Mucosa of stomach (tissue), 1 donor: ENCODE measurements at regions not wholly inside any gene's neighbourhood (a gene's known extent, or its start where the extent isn't known, plus 50 kb on each side); places are given as distances from the start of the nearest gene placed in this dataset.

Experiments
- H3K27me3 ChIP-seq: one replicate; pipeline ENCODE4 v1.7.0; 2013; ENCODE audit warnings: mild to moderate bottlenecking, low read length; ENCODE audit not compliant: control insufficient read depth, insufficient read depth
- H3K36me3 ChIP-seq: one replicate; pipeline ENCODE4 v1.7.0; 2013; ENCODE audit warnings: low read length; ENCODE audit not compliant: control insufficient read depth, insufficient read depth
- H3K4me1 ChIP-seq: one replicate; pipeline ENCODE4 v1.7.0; 2013; ENCODE audit warnings: mild to moderate bottlenecking, low read length; ENCODE audit not compliant: control insufficient read depth, insufficient read depth
- H3K4me3 ChIP-seq: one replicate; pipeline ENCODE4 v1.7.0; 2013; ENCODE audit warnings: low read length
- H3K9ac ChIP-seq: one replicate; pipeline ENCODE4 v1.7.0; 2013; ENCODE audit warnings: mild to moderate bottlenecking, low read length, moderate library complexity
- H3K9me3 ChIP-seq: one replicate; pipeline ENCODE4 v1.7.0; 2013; ENCODE audit warnings: mild to moderate bottlenecking, low read length, moderate library complexity; ENCODE audit not compliant: control insufficient read depth
- donor health status: Pancreatic carcinoma.

DNA sequence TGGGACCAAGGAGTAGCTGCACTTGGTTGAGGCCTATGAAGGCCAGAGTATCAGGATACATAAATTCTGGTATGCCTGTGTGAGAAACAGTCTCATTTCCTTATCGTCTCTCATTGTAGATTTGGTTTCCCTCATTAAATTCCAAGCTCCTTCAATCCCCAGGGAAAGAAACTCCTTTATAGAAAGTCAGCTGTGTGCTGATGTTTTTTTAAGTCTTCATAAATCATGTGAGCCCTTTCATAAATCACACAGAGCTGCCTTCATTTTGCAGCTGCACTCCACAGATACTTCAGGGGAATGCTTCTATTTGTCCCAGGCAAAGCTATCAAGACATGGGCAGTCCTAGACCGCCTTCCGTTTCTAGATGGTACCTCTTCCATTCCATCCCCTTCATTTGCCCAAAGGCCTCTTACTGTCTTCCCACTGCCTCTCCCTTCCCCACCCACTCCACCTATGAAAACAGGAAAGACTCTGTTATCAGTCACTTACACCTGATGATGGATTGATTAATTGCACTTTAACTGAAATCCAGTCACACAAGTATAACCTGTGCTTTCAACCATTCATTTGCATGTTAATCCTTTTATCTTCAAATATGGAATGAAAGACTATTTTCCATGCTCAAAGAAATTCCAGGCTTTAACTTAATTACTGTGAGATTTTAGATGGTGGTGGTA is 290.2 kb downstream of the C7orf25 start:
- Histone ChIP-seq H3K27me3 (no peaks in the 10 kb centered on the region), H3K9ac (no peak overlapping the region), H3K4me3 (no peak overlapping the region), H3K9me3 (no peaks in the 10 kb centered on the region), H3K4me1 (no peaks in the 10 kb centered on the region), H3K36me3 (no peaks in the 10 kb centered on the region)

DNA sequence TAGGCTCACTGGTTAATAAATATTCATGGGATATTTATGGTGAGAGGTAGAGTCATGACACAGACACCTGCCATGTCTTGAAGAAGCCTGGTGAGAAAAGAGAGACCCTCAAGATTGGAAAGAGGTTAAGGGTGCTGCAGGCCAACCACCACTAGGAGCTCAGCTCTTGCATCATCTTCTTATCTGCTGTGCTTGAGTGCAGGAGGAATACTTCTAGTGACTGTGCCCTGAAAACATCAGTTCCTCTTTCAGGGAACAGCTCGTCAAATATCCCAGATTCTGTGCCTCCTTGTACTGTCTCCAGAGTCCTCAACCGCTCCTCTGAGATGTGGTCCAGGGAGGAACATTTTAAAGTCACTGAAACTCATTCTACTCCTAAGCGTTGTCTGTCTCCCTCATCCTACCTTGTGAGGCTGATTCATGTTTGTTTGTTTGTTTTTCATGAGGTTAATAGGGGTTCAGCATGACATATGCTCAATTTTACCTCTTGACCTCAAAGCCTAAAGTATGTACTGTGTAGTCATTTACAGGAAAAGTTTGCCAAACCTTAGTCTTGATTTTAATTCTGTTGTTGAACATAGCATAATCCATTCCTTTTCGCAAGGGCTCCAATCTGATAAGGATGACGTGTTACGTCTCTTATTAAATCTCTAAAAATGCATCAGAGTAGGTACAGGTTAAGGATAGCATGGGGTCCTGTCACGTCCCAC is 293.1 kb downstream of the C7orf25 start:
- no peaks in the 10 kb centered on the region for H3K36me3 ChIP-seq

DNA sequence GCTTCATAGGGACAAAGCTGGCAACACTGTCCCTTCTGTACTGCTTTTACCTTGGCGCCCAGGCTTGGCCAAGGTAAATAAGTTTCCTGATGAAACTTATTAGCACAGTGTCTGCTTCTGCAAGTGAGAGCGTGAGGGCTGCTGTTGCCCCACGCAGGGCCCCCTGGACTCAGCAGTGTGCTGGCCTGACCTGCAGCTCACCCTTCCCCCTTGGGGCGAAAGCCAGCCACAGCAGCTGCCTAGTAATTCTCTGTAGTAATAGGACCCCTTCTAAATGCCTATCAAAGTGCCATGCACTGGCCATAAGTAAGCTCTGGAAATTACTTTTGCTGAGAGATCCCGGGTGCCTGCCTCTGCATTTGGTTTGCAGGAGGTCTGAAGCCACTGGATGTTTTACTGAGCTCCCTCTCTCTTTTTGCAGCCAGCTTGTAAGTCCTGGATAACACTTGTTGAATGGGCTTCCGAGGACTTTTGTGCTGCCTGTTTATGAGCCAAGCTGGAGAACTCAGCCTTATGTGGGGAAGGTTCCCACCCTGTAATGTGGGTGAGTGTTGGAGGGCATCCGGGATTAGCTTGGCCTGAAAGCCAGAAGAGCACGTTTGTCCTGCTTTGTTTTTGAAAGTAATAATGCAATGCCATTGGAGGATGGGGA is 293.9 kb downstream of the C7orf25 start:
- H3K9me3 ChIP-seq: no peaks in the 10 kb centered on the region
- H3K27me3 ChIP-seq: no peaks in the 10 kb centered on the region
- no peak overlapping the region for H3K4me3 ChIP-seq
- H3K9ac ChIP-seq: no peak overlapping the region
- no peaks in the 10 kb centered on the region for H3K4me1 ChIP-seq
- no peaks in the 10 kb centered on the region for H3K36me3 ChIP-seq

More for the DNA sequence above, 293.1 kb downstream of the C7orf25 start:
- Histone ChIP-seq H3K27me3 (no peaks in the 10 kb centered on the region), H3K4me3 (no peak overlapping the region), H3K9me3 (no peaks in the 10 kb centered on the region), H3K9ac (no peak overlapping the region), H3K4me1 (no peaks in the 10 kb centered on the region)

DNA sequence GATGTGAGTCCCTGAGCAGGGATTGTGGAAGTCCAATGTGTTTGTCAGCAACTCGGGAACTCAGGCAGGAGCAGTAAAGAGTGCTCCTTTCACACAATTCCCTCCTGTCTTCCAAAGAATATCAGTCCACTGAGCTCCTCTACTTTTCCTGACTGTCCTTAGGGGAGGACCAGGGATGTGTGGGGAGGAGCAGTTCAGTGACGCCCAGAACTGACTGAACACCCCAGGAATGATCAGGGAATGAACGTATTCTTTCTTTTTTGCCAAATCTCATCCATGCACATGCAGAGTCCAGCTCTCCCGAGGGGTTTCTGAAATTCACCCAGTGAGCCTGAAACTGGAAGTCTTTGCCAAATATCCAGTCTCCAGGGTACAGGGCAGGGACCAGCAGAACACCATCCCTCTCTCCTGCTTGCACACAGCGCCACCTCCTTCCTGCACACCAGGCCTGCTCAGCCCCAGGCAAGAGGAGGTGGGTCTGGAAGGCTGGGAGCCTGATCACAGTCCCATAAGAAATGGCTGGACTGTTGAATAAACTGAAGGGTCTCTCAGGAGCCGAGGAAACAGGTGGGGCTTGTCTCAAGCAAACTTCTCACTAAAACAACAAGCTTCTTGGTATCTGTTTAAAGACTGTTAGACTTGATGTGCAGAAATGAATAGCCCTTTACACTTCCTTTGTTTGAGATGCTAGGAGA is 294.7 kb downstream of the C7orf25 start:
- Histone ChIP-seq H3K36me3 (no peaks in the 10 kb centered on the region), H3K9me3 (no peaks in the 10 kb centered on the region), H3K4me3 (no peak overlapping the region), H3K9ac (no peak overlapping the region), H3K4me1 (no peaks in the 10 kb centered on the region), H3K27me3 (no peaks in the 10 kb centered on the region)

DNA sequence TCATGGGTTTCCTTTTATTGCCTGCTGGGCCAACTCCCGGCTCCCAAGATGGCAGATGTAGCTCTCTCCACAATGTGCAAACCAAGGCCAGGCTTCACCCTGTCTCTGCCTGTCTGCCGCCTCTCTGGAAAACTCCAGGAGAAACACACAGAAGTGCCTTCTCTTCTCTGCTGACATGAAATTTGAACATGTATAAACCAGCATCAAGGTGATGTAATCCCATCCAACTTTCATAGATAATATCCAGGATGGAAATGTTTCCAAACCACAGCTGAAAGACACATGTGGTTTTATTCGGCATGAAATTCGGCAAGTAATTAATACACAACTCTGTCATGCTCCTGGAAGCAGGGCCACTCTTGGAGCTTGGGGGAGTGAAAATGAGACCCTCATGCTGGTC is 297.2 kb downstream of the C7orf25 start:
- Histone ChIP-seq H3K9ac (no peak overlapping the region), H3K36me3 (no peaks in the 10 kb centered on the region), H3K4me1 (no peaks in the 10 kb centered on the region), H3K9me3 (no peaks in the 10 kb centered on the region), H3K27me3 (no peaks in the 10 kb centered on the region), H3K4me3 (no peak overlapping the region)

DNA sequence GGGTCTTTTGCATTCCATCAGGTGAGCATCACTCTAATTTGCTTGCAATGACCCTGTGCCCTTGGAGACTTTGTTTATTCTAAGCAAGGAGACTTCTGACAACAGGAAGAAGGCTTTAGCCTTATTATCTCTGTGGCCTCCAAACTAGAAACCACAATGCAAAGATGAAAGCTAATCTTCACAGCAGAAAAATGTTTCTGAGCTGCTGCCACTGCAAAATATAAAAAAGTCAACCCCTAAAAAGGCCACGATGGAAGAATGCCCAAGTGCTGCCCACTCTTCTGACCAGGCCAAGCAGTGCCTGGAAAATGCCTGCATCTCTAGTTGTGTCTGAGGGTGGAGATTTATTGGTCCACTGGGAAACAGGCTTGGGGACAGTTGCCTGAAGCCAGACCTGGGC is 299.9 kb downstream of the C7orf25 start:
- H3K36me3 ChIP-seq: no peaks in the 10 kb centered on the region
- no peaks in the 10 kb centered on the region for H3K4me1 ChIP-seq
- H3K27me3 ChIP-seq: no peaks in the 10 kb centered on the region
- no peaks in the 10 kb centered on the region for H3K9me3 ChIP-seq
- H3K9ac ChIP-seq: no peak overlapping the region
- H3K4me3 ChIP-seq: no peak overlapping the region

DNA sequence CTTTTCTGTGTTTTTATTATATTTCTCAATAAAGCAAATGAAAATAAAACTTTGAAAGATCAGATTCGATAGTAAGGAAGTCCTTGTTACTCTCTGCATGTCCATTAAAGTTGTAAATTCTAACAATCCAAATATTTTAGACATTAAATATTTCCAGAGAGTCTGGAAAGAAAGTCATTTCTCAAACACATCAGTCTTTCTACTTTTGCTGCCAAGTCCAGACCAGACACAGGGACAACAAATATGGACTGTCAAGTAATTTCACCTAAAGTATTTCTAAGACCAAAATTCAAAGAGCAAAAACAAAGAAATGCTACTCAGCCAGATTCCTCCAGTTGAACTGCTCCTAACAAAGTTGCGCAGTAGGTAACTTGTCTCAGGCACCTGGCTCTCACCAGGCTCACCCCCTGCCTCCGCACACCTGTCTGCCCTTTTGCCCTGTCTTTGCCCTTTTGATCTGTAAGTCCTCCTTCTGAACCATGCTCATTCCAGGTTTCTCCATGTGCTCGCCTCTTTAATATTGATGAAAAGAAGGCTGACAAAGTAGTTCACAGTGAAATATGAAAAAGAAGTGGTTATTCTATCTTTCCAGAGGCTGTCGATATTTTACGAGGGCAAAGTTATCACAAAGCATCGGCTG is 300.5 kb downstream of the C7orf25 start:
- Histone ChIP-seq H3K36me3 (no peaks in the 10 kb centered on the region), H3K4me1 (no peaks in the 10 kb centered on the region), H3K9me3 (no peaks in the 10 kb centered on the region), H3K9ac (no peak overlapping the region), H3K4me3 (no peak overlapping the region), H3K27me3 (no peaks in the 10 kb centered on the region)

DNA sequence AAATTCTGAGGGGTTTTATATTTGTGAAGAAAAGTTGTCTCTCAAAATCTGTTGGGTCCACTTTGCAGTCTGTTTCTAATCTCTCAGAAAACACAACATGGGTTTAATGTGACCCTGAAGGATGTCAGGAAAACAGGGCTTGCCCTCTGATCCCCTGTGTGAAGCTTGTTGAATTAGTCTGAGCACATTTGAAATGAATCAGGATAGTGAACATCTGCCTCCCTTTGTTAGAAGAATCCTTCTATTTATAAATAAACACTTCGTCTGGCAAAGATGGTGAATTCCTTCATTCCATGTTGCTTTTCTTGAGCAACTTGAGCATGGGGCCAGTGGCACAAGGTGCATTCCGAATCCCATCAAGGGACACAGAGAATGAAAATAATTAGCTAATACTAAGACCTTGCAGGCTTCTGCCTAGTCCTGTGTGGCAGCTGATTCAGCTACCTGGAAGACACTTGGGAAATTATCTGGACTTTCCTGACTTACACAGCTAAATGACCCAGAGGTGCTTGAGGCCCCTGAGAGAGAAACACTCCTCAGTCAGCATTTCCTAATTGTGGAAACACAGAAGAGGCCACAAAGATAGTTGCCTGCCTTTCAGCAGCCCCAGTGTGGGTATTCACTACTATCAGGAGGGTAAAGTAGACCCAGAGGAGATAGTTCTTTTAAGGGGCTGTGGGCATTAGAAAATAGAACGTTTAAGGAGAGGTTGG is 305.5 kb downstream of the C7orf25 start:
- Histone ChIP-seq H3K9ac (no peak overlapping the region), H3K9me3 (no peaks in the 10 kb centered on the region), H3K4me3 (no peak overlapping the region), H3K27me3 (no peaks in the 10 kb centered on the region), H3K4me1 (no peaks in the 10 kb centered on the region), H3K36me3 (no peaks in the 10 kb centered on the region)

DNA sequence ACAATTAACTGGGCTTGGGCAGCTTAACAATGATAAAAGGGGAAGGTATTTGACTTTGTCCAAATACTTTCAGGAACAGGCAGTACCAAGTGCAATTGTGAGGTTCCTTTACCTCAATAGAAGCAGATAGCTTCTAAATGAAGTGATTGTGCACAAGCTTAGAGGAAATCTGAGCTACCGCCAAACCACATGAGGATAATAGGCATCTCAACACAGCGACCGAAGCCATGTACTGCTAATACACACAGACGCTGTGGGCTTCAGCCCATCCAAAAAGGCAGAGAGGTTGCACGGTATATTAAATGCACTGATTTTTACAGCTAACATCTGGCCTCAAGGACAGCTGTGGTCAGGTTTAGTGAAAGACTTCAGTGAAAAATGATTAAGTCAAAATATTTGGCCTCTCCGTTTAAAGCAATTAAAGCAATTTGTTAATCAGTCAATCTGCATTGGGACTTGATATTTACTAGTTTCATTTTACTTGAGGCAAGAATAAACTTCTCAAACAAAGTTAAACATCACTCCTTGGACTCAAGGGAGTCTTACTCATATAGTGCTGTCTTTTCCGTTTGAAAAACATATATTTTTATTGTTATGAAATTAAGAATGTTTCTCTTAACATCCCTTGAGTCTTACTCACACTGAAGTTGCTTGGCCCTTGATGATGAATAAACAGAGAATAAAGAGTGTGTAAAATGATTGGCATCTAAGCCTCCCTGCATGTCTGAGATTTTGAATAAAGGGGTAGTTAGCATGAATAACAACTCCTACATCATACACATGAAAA is 306.3 kb downstream of the C7orf25 start:
- Histone ChIP-seq H3K27me3 (no peaks in the 10 kb centered on the region), H3K4me1 (no peaks in the 10 kb centered on the region), H3K9me3 (no peaks in the 10 kb centered on the region), H3K36me3 (no peaks in the 10 kb centered on the region), H3K4me3 (no peak overlapping the region), H3K9ac (no peak overlapping the region)

DNA sequence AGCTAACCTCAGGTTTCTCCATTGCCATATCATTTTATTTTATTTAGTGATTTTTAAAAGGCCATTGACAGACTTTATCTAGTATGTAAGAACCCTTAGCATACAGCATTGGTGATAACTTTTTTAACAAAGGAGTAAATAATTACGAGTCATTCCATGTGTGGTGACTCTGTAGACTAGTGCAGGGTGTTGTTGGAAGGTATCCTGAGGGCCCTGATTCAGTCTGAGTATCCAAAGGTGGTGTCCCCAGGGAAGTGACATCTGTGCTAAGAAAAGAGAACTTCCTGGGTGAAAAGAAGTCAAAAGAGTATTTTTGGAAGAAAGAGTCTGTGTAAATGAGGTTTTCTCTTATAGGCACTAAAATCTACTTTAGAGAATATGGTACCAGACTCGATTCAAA is 308.4 kb downstream of the C7orf25 start:
- Histone ChIP-seq H3K9me3 (no peaks in the 10 kb centered on the region), H3K4me1 (no peaks in the 10 kb centered on the region), H3K4me3 (no peak overlapping the region), H3K9ac (no peak overlapping the region), H3K36me3 (no peaks in the 10 kb centered on the region), H3K27me3 (no peaks in the 10 kb centered on the region)

DNA sequence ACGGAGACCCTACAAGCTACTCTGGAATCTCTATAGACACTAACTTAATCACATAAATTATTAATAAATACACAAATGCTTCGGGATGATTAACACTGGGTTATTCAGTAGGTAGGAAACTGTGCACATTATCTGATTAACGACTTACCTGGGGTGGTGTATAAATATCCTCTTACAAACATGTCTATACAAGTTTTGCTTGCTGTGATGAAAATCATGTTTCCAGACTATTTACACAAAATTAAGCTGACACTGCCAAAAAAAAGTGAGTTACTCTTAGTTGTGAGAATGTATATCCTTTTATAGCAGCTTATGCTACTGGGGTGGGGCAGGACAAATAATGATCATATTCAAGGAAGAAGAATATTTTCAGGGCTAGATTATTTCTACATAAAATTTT is 314.6 kb downstream of the C7orf25 start:
- Histone ChIP-seq H3K9ac (no peak overlapping the region), H3K4me1 (no peaks in the 10 kb centered on the region), H3K9me3 (no peaks in the 10 kb centered on the region), H3K27me3 (no peaks in the 10 kb centered on the region), H3K4me3 (no peak overlapping the region), H3K36me3 (no peaks in the 10 kb centered on the region)
